Fibroblast of skin of back (primary cell): ENCODE measurements at regions not wholly inside any gene's neighbourhood (a gene's known extent, or its start where the extent isn't known, plus 50 kb on each side); places are given as distances from the start of the nearest gene placed in this dataset.
"Not testable (repeated sequence)": the region's sequence is repeated elsewhere in the genome, so short reads cannot be mapped to it uniquely, and the experiment has no call there.

ENCODE experiments used
- DNase-seq: peaks from one replicate; pipeline ENCODE4 v3.0.0-alpha.2; 2013

GRCh38 chr7:35853194-35853593 lies 52.3 kb downstream of the SEPTIN7 start:
- DNase-seq: not testable (repeated sequence)

- no peak for DNase-seq
Observed at GRCh38 chr7:35854311-35854710, 53.5 kb downstream of the SEPTIN7 start.

GRCh38 chr7:35856175-35856574 lies 55.3 kb downstream of the SEPTIN7 start:
- no peak for DNase-seq

- DNase-seq: no peak
Observed at GRCh38 chr7:35860664-35861063, 59.8 kb downstream of the SEPTIN7 start.

GRCh38 chr7:35865287-35865686 lies 64.4 kb downstream of the SEPTIN7 start:
- DNase-seq: no peak

- DNase-seq: no peak
Observed at GRCh38 chr7:35866186-35866585, 65.3 kb downstream of the SEPTIN7 start.

- peak; percentile 14 for DNase-seq
Observed at GRCh38 chr7:35869117-35869516, 68.3 kb downstream of the SEPTIN7 start.

GRCh38 chr7:35869810-35870209 lies 69.0 kb downstream of the SEPTIN7 start:
- DNase-seq: peak; percentile 96

- DNase-seq: peak; percentile 23
Observed at GRCh38 chr7:35871856-35872255, 71.0 kb downstream of the SEPTIN7 start.

- DNase-seq: peak; percentile 57
Observed at GRCh38 chr7:35874886-35875285, 74.0 kb downstream of the SEPTIN7 start.

- DNase-seq: peak; percentile 89
Observed at GRCh38 chr7:35875292-35875691, 74.4 kb downstream of the SEPTIN7 start.

- peak; percentile 85 for DNase-seq
Observed at GRCh38 chr7:35878351-35878750, 77.5 kb downstream of the SEPTIN7 start.

- DNase-seq: not testable (repeated sequence)
Observed at GRCh38 chr7:35887430-35887829, 86.6 kb downstream of the SEPTIN7 start.

GRCh38 chr7:35889001-35889400 lies 88.1 kb downstream of the SEPTIN7 start:
- DNase-seq: no peak

GRCh38 chr7:35889870-35890269 lies 89.0 kb downstream of the SEPTIN7 start:
- DNase-seq: no peak

- no peak for DNase-seq
Observed at GRCh38 chr7:35891004-35891830, 90.4 kb downstream of the SEPTIN7 start.

- no peak for DNase-seq
Observed at GRCh38 chr7:35893649-35894048, 92.8 kb downstream of the SEPTIN7 start.

- DNase-seq: peak; percentile 50
Observed at GRCh38 chr7:35894721-35895120, 93.9 kb downstream of the SEPTIN7 start.

GRCh38 chr7:35900651-35901050 lies 99.8 kb downstream of the SEPTIN7 start:
- no peak for DNase-seq

GRCh38 chr7:35905555-35905954 lies 104.7 kb downstream of the SEPTIN7 start:
- DNase-seq: peak; percentile 33

GRCh38 chr7:35906191-35906908 lies 105.5 kb downstream of the SEPTIN7 start:
- peak; percentile 70 for DNase-seq

GRCh38 chr7:35908331-35909216 lies 107.7 kb downstream of the SEPTIN7 start:
- DNase-seq: no peak

GRCh38 chr7:35909870-35910357 lies 109.1 kb downstream of the SEPTIN7 start:
- no peak for DNase-seq
